Smooth muscle cell (in vitro differentiated cells): ENCODE measurements at regions not wholly inside any gene's neighbourhood (a gene's known extent, or its start where the extent isn't known, plus 50 kb on each side); places are given as distances from the start of the nearest gene placed in this dataset.

ENCODE experiments used
- DNase-seq: peaks from one replicate; lab custom pipeline; 2025; ENCODE audit not compliant: unreplicated experiment; lab: John Stamatoyannopoulos, UW
- H2AFZ ChIP-seq: fragments of 200-600 bp; sonication (generic); 2 replicates; pipeline ENCODE4 v1.6.0; 2016; ENCODE audit warnings: antibody characterized with exemption, low read depth, mild to moderate bottlenecking
- H3F3A ChIP-seq: fragments of 200-600 bp; sonication (generic); 2 replicates; pipeline ENCODE4 v1.6.0; 2017; ENCODE audit warnings: antibody characterized with exemption, low read depth
- H3K27ac ChIP-seq: fragments of 200-600 bp; sonication (generic); 2 replicates; pipeline ENCODE4 v1.5.1; 2016; ENCODE audit warnings: low read depth, mild to moderate bottlenecking
- H3K27me3 ChIP-seq: fragments of 200-600 bp; sonication (generic); 2 replicates; pipeline ENCODE4 v1.6.1; 2016; ENCODE audit warnings: low read depth, mild to moderate bottlenecking
- H3K36me3 ChIP-seq: fragments of 200-600 bp; sonication (generic); 2 replicates; pipeline ENCODE4 v1.5.1; 2016; ENCODE audit warnings: low read depth
- H3K4me1 ChIP-seq: fragments of 200-600 bp; sonication (generic); 2 replicates; pipeline ENCODE4 v1.5.1; 2016; ENCODE audit warnings: low read depth
- H3K4me2 ChIP-seq: fragments of 200-600 bp; sonication (generic); 2 replicates; pipeline ENCODE4 v1.6.0; 2016; ENCODE audit warnings: mild to moderate bottlenecking
- H3K4me3 ChIP-seq: fragments of 200-600 bp; sonication (generic); 2 replicates; pipeline ENCODE4 v1.5.1; 2016; ENCODE audit warnings: mild to moderate bottlenecking
- H3K79me2 ChIP-seq: fragments of 200-600 bp; sonication (generic); 2 replicates; pipeline ENCODE4 v1.6.0; 2016; ENCODE audit warnings: low read depth, mild to moderate bottlenecking
- H3K9ac ChIP-seq: fragments of 200-600 bp; sonication (generic); 2 replicates; pipeline ENCODE4 v1.6.0; 2016; ENCODE audit warnings: low read depth
- H3K9me3 ChIP-seq: fragments of 200-600 bp; sonication (generic); replicated peaks from 2 replicates; pipeline ENCODE4 v1.5.1; 2016; ENCODE audit warnings: low read depth
- H4K20me1 ChIP-seq: fragments of 200-600 bp; sonication (generic); 2 replicates; pipeline ENCODE4 v1.6.0; 2016; ENCODE audit warnings: low read depth
- WGBS: methylation state at CpG from one replicate; pipeline ENCODE4 v1.1.7; 2016; ENCODE audit warnings: low lambda C conversion rate; 5-methylcytosine and 5-hydroxymethylcytosine counted together
- TF ChIP-seq, protein P1 (sequence below): fragments of 200-600 bp; sonication (generic); IDR thresholded peaks from 2 replicates; pipeline ENCODE4 v1.5.1; 2017; ENCODE audit warnings: borderline replicate concordance, mild to moderate bottlenecking, antibody characterized with exemption; ENCODE audit not compliant: insufficient read depth, poor library complexity, severe bottlenecking

DNA sequence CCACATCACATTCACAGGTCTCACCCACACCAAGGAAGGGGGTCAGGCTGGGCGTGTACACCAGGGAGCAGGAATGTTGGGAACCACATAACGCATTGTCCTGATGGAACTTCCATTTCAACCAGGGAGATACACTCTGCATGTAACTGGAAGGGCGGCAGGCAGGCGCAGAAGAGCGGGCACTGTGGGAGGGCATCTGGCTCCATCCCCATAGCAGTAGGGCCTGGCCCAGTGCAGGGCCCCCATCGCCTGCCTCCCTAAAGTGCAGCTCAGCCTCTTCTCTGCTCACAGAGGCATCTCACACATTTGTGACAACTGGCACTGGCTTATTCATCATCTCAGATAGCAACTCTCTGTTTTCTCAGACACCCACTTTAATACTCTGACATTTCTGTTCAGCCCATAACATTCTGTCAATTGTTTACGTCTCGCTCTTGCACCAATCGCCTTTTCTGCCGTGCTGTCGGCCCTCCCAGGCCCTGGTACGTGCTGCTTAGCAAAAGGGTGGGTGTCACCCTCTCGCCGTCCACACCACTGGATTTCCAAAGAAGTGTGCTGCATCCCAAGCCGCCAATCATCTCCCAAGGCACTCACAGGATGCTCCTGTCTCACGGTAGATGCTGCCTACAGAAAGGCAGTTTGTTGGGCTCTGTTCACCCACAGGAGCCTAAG lies 353.3 kb upstream of the ZNF507 start:
- Histone ChIP-seq H3K4me1 (no peaks in the 10 kb centered on the region), H3K27me3 (no peaks in the 10 kb centered on the region), H4K20me1 (no peaks in the 10 kb centered on the region), H3F3A (no peaks in the 10 kb centered on the region), H3K36me3 (no peaks in the 10 kb centered on the region), H3K27ac (no peak overlapping the region), H3K4me3 (no peak overlapping the region), H3K9ac (no peak overlapping the region), H3K79me2 (no peaks in the 10 kb centered on the region), H3K9me3 (no peaks in the 10 kb centered on the region), H3K4me2 (no peak overlapping the region), H2AFZ (no peak overlapping the region)
- TF ChIP-seq, protein P1, sequence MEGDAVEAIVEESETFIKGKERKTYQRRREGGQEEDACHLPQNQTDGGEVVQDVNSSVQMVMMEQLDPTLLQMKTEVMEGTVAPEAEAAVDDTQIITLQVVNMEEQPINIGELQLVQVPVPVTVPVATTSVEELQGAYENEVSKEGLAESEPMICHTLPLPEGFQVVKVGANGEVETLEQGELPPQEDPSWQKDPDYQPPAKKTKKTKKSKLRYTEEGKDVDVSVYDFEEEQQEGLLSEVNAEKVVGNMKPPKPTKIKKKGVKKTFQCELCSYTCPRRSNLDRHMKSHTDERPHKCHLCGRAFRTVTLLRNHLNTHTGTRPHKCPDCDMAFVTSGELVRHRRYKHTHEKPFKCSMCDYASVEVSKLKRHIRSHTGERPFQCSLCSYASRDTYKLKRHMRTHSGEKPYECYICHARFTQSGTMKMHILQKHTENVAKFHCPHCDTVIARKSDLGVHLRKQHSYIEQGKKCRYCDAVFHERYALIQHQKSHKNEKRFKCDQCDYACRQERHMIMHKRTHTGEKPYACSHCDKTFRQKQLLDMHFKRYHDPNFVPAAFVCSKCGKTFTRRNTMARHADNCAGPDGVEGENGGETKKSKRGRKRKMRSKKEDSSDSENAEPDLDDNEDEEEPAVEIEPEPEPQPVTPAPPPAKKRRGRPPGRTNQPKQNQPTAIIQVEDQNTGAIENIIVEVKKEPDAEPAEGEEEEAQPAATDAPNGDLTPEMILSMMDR: no peak
- no peak for DNase-seq
- WGBS: 83% methylated on average over 16 of the region's 16 CpGs

DNA sequence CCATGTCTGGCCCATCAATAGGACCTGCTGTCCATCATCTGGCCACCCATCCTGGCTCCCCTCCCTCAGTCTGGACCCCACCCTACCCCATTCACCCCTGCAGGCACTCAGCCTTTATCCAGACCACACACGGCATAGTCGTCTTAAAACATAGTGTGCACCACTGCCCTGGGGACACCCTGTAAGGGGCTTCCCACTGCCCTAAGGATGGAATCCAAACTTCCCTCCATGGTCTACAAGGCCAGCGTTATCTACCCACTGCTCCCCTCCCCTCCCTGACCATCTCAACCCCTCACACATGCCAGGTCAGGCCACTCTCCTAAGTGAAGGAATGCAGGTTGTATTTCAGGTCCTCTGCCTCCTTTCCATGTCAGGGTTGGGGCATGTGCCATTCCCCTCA lies 352.7 kb upstream of the ZNF507 start:
- H3K4me3 ChIP-seq: no peak overlapping the region
- no peaks in the 10 kb centered on the region for H3K4me1 ChIP-seq
- H3K36me3 ChIP-seq: no peaks in the 10 kb centered on the region
- WGBS: 95% methylated on average over 3 of the region's 3 CpGs
- H3K9me3 ChIP-seq: no peaks in the 10 kb centered on the region
- DNase-seq: no peak
- H2AFZ ChIP-seq: no peak overlapping the region
- no peak overlapping the region for H3K9ac ChIP-seq
- TF ChIP-seq, protein P1: no peak
- H3K27me3 ChIP-seq: no peaks in the 10 kb centered on the region
- H3F3A ChIP-seq: no peaks in the 10 kb centered on the region
- no peaks in the 10 kb centered on the region for H3K79me2 ChIP-seq
- H3K4me2 ChIP-seq: no peak overlapping the region
- no peak overlapping the region for H3K27ac ChIP-seq
- H4K20me1 ChIP-seq: no peaks in the 10 kb centered on the region

DNA sequence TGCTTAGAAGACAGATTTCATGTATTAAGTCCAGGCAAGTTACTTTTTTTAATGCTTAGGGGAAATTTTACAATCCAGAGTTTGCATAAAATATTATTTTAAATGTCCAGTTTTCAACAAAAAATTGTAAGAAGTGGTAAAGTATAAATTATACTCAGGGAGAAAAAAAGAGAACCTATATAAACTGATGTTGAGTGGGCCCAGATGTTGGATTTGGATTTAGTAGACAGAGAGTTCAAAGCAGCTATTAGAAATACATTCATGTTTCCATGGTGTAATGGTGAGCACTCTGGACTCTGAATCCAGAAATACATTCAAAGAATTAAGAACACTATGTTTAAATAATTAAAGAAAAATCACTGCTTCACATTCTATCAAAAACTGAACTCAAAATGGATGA lies 349.9 kb upstream of the ZNF507 start:
- H3K4me2 ChIP-seq: no peak overlapping the region
- H3K9ac ChIP-seq: no peak overlapping the region
- no peaks in the 10 kb centered on the region for H3K4me1 ChIP-seq
- H3K27me3 ChIP-seq: no peaks in the 10 kb centered on the region
- H3K36me3 ChIP-seq: no peaks in the 10 kb centered on the region
- H2AFZ ChIP-seq: no peak overlapping the region
- no peak overlapping the region for H3K4me3 ChIP-seq
- no peaks in the 10 kb centered on the region for H3F3A ChIP-seq
- no peaks in the 10 kb centered on the region for H4K20me1 ChIP-seq
- TF ChIP-seq, protein P1: no peak
- DNase-seq: no peak
- H3K79me2 ChIP-seq: no peaks in the 10 kb centered on the region
- no peak overlapping the region for H3K27ac ChIP-seq
- no peaks in the 10 kb centered on the region for H3K9me3 ChIP-seq

DNA sequence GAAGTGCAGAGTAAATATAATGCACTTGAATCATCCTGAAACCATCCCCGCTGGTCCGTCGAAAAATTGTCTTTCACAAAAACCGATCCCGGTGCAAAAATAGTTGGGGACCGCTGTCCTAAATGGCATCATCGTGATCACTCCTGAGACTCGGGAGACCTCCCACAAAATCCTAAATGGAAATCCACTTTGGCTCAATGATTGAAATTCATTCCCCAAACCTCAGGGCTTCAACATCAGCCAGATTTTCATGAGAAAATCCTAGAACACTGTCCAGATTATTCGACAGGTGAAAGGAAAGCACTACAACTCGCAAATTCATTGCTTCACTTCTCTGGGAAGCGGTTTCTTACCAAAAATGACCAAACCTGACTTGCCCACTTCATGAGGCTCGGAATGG lies 335.3 kb upstream of the ZNF507 start:
- no peaks in the 10 kb centered on the region for H3K36me3 ChIP-seq
- no peak overlapping the region for H3K27ac ChIP-seq
- no peak for DNase-seq
- H4K20me1 ChIP-seq: no peaks in the 10 kb centered on the region
- 95% methylated on average over 12 of the region's 12 CpGs for WGBS
- H3F3A ChIP-seq: no peaks in the 10 kb centered on the region
- H3K4me3 ChIP-seq: no peak overlapping the region
- no peaks in the 10 kb centered on the region for H3K79me2 ChIP-seq
- no peaks in the 10 kb centered on the region for H3K4me1 ChIP-seq
- H2AFZ ChIP-seq: no peak overlapping the region
- H3K9me3 ChIP-seq: no peaks in the 10 kb centered on the region
- TF ChIP-seq, protein P1: no peak
- H3K4me2 ChIP-seq: no peak overlapping the region
- H3K27me3 ChIP-seq: no peaks in the 10 kb centered on the region
- H3K9ac ChIP-seq: no peak overlapping the region
